H9 (cell line): ENCODE measurements at regions not wholly inside any gene's neighbourhood (a gene's known extent, or its start where the extent isn't known, plus 50 kb on each side); places are given as distances from the start of the nearest gene placed in this dataset.

ENCODE experiments used
- DNase-seq: peaks from one replicate; pipeline ENCODE4 v3.0.0-alpha.2; 2017
- H2AFZ ChIP-seq: one replicate; pipeline ENCODE4 v1.6.1; 2013; ENCODE audit warnings: mild to moderate bottlenecking, low read length, control low read depth, moderate library complexity
- H2AK5ac ChIP-seq: 2 replicates; pipeline ENCODE4 v1.6.1; 2013; ENCODE audit warnings: low read length, control low read depth, mixed read lengths; ENCODE audit not compliant: insufficient read length
- H2BK120ac ChIP-seq: one replicate; pipeline ENCODE4 v1.6.1; 2013; ENCODE audit warnings: low read depth, mild to moderate bottlenecking, low read length, control low read depth, inconsistent platforms; ENCODE audit not compliant: poor library complexity, severe bottlenecking
- H2BK12ac ChIP-seq: 2 replicates; pipeline ENCODE4 v1.6.1; 2013; ENCODE audit warnings: low read length, control low read depth, mixed read lengths, low read depth; ENCODE audit not compliant: insufficient read length
- H2BK15ac ChIP-seq: 2 replicates; pipeline ENCODE4 v1.6.1; 2013; ENCODE audit warnings: low read depth, low read length, control low read depth
- H2BK20ac ChIP-seq: one replicate; pipeline ENCODE4 v1.6.1; 2013; ENCODE audit warnings: low read depth, mild to moderate bottlenecking, low read length, control low read depth, inconsistent platforms; ENCODE audit not compliant: poor library complexity, severe bottlenecking
- H2BK5ac ChIP-seq: 2 replicates; pipeline ENCODE4 v1.6.1; 2013; ENCODE audit warnings: low read length, control low read depth, mixed read lengths; ENCODE audit not compliant: insufficient read length
- H3K14ac ChIP-seq: 2 replicates; pipeline ENCODE4 v1.6.1; 2013; ENCODE audit warnings: low read length, control low read depth; ENCODE audit not compliant: insufficient read depth
- H3K18ac ChIP-seq: 2 replicates; pipeline ENCODE4 v1.6.1; 2013; ENCODE audit warnings: low read depth, mild to moderate bottlenecking, mixed read lengths, low read length, control low read depth; ENCODE audit not compliant: insufficient read length
- H3K23ac ChIP-seq: 2 replicates; pipeline ENCODE4 v1.6.1; 2013; ENCODE audit warnings: low read length, control low read depth, mixed read lengths, low read depth; ENCODE audit not compliant: insufficient read length
- H3K23me2 ChIP-seq: 2 replicates; pipeline ENCODE4 v1.6.1; 2013; ENCODE audit warnings: low read depth, mild to moderate bottlenecking, mixed read lengths, low read length, control low read depth; ENCODE audit not compliant: insufficient read length, poor library complexity, severe bottlenecking
- H3K27ac ChIP-seq: 2 replicates; pipeline ENCODE4 v1.5.1; 2013; ENCODE audit warnings: low read length, control low read depth, mixed read lengths, low read depth; ENCODE audit not compliant: insufficient read length
- H3K27me3 ChIP-seq: 2 replicates; pipeline ENCODE4 v1.6.1; 2013; ENCODE audit warnings: low read length, control low read depth, inconsistent platforms; ENCODE audit not compliant: insufficient read depth
- H3K4ac ChIP-seq: 2 replicates; pipeline ENCODE4 v1.6.1; 2013; ENCODE audit warnings: low read depth, mild to moderate bottlenecking, control low read depth, inconsistent platforms, low read length, moderate library complexity
- H3K4me1 ChIP-seq: 2 replicates; pipeline ENCODE4 v1.6.1; 2013; ENCODE audit warnings: low read length, control low read depth, inconsistent platforms; ENCODE audit not compliant: insufficient read depth
- H3K4me2 ChIP-seq: 2 replicates; pipeline ENCODE4 v1.6.1; 2013; ENCODE audit warnings: low read length, control low read depth, mixed read lengths; ENCODE audit not compliant: insufficient read length, insufficient read depth
- H3K56ac ChIP-seq: 2 replicates; pipeline ENCODE4 v1.6.1; 2013; ENCODE audit warnings: low read depth, mild to moderate bottlenecking, mixed read lengths, low read length, control low read depth; ENCODE audit not compliant: insufficient read length
- H3K79me1 ChIP-seq: 2 replicates; pipeline ENCODE4 v1.6.1; 2013; ENCODE audit warnings: low read depth, mild to moderate bottlenecking, moderate library complexity, low read length, control low read depth, inconsistent platforms; ENCODE audit not compliant: insufficient read depth, poor library complexity, severe bottlenecking
- H3K79me2 ChIP-seq: 2 replicates; pipeline ENCODE4 v1.6.1; 2013; ENCODE audit warnings: low read length, control low read depth, inconsistent platforms; ENCODE audit not compliant: insufficient read depth
- H3K9ac ChIP-seq: 2 replicates; pipeline ENCODE4 v1.6.1; 2013; ENCODE audit warnings: low read length, control low read depth, mixed read lengths; ENCODE audit not compliant: insufficient read length; ENCODE audit errors: extremely low read depth
- H3K9me3 ChIP-seq: one replicate; pipeline ENCODE4 v1.6.1; 2013; ENCODE audit warnings: low read depth, low read length, inconsistent platforms; ENCODE audit not compliant: control insufficient read depth
- H3T11ph ChIP-seq: one replicate; pipeline ENCODE4 v1.6.1; 2013; ENCODE audit warnings: mild to moderate bottlenecking, low read length, control low read depth, inconsistent platforms
- H4K20me1 ChIP-seq: one replicate; pipeline ENCODE4 v1.6.1; 2013; ENCODE audit not compliant: control insufficient read depth, insufficient read length, insufficient read depth
- H4K5ac ChIP-seq: 2 replicates; pipeline ENCODE4 v1.6.1; 2013; ENCODE audit warnings: low read depth, mild to moderate bottlenecking, mixed read lengths, low read length, control low read depth; ENCODE audit not compliant: insufficient read length
- H4K8ac ChIP-seq: replicated peaks from 2 replicates; pipeline ENCODE4 v1.6.1; 2013; ENCODE audit warnings: low read length, control low read depth, mixed read lengths, low read depth; ENCODE audit not compliant: insufficient read length
- H4K91ac ChIP-seq: 2 replicates; pipeline ENCODE4 v1.6.1; 2013; ENCODE audit warnings: low read depth, mild to moderate bottlenecking, moderate library complexity, mixed read lengths, low read length, control low read depth; ENCODE audit not compliant: insufficient read length
- H3K27ac Mint-ChIP-seq, 3 experiments: 2 replicates in 2 of 3; 3 replicates in 1 of 3; pipeline ENCODE4 v1.8.0; 2020 to 2021; ENCODE audit warnings: mixed read lengths in 3 of 3, mild to moderate bottlenecking in 1 of 3, moderate library complexity in 1 of 3
- H3K27me3 Mint-ChIP-seq: 2 replicates; pipeline ENCODE4 v1.8.0; 2021; ENCODE audit warnings: low read depth, mild to moderate bottlenecking, moderate library complexity, mixed read lengths
- H3K36me3 Mint-ChIP-seq, 3 experiments: 2 replicates in 2 of 3; 3 replicates in 1 of 3; pipeline ENCODE4 v1.8.0; 2020 to 2021; ENCODE audit warnings: low read depth in 3 of 3, mixed read lengths in 3 of 3; ENCODE audit not compliant: insufficient read depth in 1 of 3
- H3K4me1 Mint-ChIP-seq, 2 experiments: 2 replicates each; pipeline ENCODE4 v1.8.0; 2020; ENCODE audit warnings: mixed read lengths in 2 of 2
- H3K4me3 Mint-ChIP-seq, 2 experiments: 2 replicates in 1 of 2; 3 replicates in 1 of 2; pipeline ENCODE4 v1.8.0; 2020 to 2021; ENCODE audit warnings: mild to moderate bottlenecking in 2 of 2, mixed read lengths in 2 of 2, moderate library complexity in 1 of 2
- H3K9me3 Mint-ChIP-seq, 2 experiments: 2 replicates in 1 of 2; 3 replicates in 1 of 2; pipeline ENCODE4 v1.8.0; 2020; ENCODE audit warnings: mild to moderate bottlenecking in 2 of 2, mixed read lengths in 2 of 2, moderate library complexity in 1 of 2
- WGBS: extraction: QIAGEN DNeasy Blood & Tissue Kit; methylation state at CpG from one replicate; pipeline ENCODE4 v1.1.7; 2013; ENCODE audit warnings: missing lambda C conversion rate, low lambda C conversion rate, mixed read lengths; ENCODE audit not compliant: insufficient read length; ENCODE audit errors: extremely low coverage; 5-methylcytosine and 5-hydroxymethylcytosine counted together
- TF ChIP-seq, protein P1 (sequence below): fragments of 200-600 bp; sonication (generic); conservative IDR thresholded peaks from 3 replicates; pipeline ENCODE4 v1.8.0; 2021; ENCODE audit warnings: antibody characterized with exemption, mild to moderate bottlenecking

DNA sequence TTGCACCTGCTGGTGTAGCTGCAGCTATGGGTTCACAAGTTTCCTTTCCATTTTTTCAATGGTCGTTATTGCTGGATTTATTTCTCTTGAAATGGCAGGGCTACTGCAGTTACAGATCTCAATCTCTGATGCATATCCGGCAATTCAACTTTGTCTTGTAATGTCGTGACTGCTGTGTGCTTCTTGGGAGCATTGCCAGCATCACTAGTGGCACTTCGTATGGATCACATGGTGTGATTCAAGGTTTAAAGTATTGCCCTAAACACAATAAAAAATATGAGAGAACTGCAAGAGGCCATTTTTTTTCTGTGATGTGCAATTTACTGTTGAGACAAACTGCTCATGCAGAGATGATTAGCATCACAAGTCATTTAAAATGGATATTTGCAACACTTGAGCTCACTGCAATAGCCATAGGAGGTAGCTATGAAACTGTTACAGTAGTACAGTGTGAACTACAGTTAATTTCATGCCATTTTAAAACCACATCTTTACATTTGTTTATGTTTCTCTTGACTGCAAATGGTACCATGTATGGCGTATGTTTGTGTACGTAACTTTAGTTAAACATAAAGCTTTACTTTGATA is 217.4 kb upstream of the PDE3A start:
- TF ChIP-seq, protein P1, sequence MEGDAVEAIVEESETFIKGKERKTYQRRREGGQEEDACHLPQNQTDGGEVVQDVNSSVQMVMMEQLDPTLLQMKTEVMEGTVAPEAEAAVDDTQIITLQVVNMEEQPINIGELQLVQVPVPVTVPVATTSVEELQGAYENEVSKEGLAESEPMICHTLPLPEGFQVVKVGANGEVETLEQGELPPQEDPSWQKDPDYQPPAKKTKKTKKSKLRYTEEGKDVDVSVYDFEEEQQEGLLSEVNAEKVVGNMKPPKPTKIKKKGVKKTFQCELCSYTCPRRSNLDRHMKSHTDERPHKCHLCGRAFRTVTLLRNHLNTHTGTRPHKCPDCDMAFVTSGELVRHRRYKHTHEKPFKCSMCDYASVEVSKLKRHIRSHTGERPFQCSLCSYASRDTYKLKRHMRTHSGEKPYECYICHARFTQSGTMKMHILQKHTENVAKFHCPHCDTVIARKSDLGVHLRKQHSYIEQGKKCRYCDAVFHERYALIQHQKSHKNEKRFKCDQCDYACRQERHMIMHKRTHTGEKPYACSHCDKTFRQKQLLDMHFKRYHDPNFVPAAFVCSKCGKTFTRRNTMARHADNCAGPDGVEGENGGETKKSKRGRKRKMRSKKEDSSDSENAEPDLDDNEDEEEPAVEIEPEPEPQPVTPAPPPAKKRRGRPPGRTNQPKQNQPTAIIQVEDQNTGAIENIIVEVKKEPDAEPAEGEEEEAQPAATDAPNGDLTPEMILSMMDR = no peak
- H3K27me3 ChIP-seq = no peaks in the 10 kb centered on the region
- H3K9ac ChIP-seq = no peak overlapping the region
- no peak overlapping the region for H2BK12ac ChIP-seq
- H3K23me2 ChIP-seq = no peaks in the 10 kb centered on the region
- H3K4me2 ChIP-seq = no peak overlapping the region
- H2AFZ ChIP-seq = no peak overlapping the region
- Mint-ChIP-seq H3K9me3 (no peaks in the 10 kb centered on the region), H3K4me3 (no peak overlapping the region), H3K27ac (no peak overlapping the region), H3K4me1 (peaks cover 0 to 4% of the 10 kb centered on the region in 2 experiments; a peak in 1 of 4 replicates), H3K27me3 (no peaks in the 10 kb centered on the region), H3K36me3 (no peaks in the 10 kb centered on the region)
- H3T11ph ChIP-seq = no peak overlapping the region
- no peaks in the 10 kb centered on the region for H4K20me1 ChIP-seq
- H2AK5ac ChIP-seq = no peak overlapping the region
- no peak overlapping the region for H3K56ac ChIP-seq
- H4K91ac ChIP-seq = no peak overlapping the region
- no peak for DNase-seq
- no peak overlapping the region for H2BK5ac ChIP-seq
- no peak overlapping the region for H2BK15ac ChIP-seq
- H3K18ac ChIP-seq = no peak overlapping the region
- no peak overlapping the region for H2BK20ac ChIP-seq
- H3K14ac ChIP-seq = no peak overlapping the region
- no peaks in the 10 kb centered on the region for H3K4me1 ChIP-seq
- H3K79me1 ChIP-seq = no peaks in the 10 kb centered on the region
- H2BK120ac ChIP-seq = no peak overlapping the region
- no peaks in the 10 kb centered on the region for H3K9me3 ChIP-seq
- H3K79me2 ChIP-seq = no peaks in the 10 kb centered on the region
- H3K23ac ChIP-seq = no peak overlapping the region
- H3K27ac ChIP-seq = no peak overlapping the region
- no peak overlapping the region for H4K5ac ChIP-seq
- no peak overlapping the region for H3K4ac ChIP-seq
- no CpG with 5 or more reads among the region's 6 CpGs for WGBS
- no peak overlapping the region for H4K8ac ChIP-seq
